ENCODE measurements at regions not wholly inside any gene's neighbourhood (a gene's known extent, or its start where the extent isn't known, plus 50 kb on each side); places are given as distances from the start of the nearest gene placed in this dataset.

- no peak overlapping the region for H3K4me3 ChIP-seq (ENCODE audit: extremely low read depth in 1 of 4, insufficient read depth in 2 of 4, low read depth in 3 of 4, low read length in 4 of 4)
- H3K4me1 ChIP-seq (replicated peaks in 1 of 4; ENCODE audit: control insufficient read depth in 3 of 4, insufficient read depth in 4 of 4, low read length in 3 of 4): peaks cover 0 to 6% (median 2%) of the 10 kb centered on the region in 4 experiments; a peak in 2 of 7 replicates
- H3K9me3 ChIP-seq (ENCODE audit: insufficient read depth in 2 of 2, low read depth in 1 of 2, low read length in 1 of 2): no peaks in the 10 kb centered on the region
- H4K20me1 ChIP-seq (replicated peaks in 1 of 2; ENCODE audit: control insufficient read depth in 1 of 2, insufficient read depth in 2 of 2, low read length in 2 of 2): no peaks in the 10 kb centered on the region
- no peak overlapping the region for H4K91ac ChIP-seq (replicated peaks; ENCODE audit: insufficient read length, low read length)
- no peak overlapping the region for H2AK5ac ChIP-seq (ENCODE audit: low read depth, low read length)
- 82% methylated on average over 2 of the region's 2 CpGs; no CpG with 5 or more reads in 1 of the 2 experiments for WGBS, 2 experiments (ENCODE audit: extremely low coverage in 1 of 2, insufficient coverage in 1 of 2, insufficient read length in 1 of 2, insufficient replicate concordance in 2 of 2, low coverage in 1 of 2, low lambda C conversion rate in 2 of 2, missing lambda C conversion rate in 1 of 2)
- no peak overlapping the region for H2BK15ac ChIP-seq (ENCODE audit: low read length)
- no peak overlapping the region for H4K5ac ChIP-seq (ENCODE audit: insufficient read length, low read depth, low read length)
- H4K8ac ChIP-seq (ENCODE audit: extremely low read depth, insufficient read depth, low read length): no peak overlapping the region
- H3K36me3 ChIP-seq (ENCODE audit: control insufficient read depth in 2 of 4, insufficient read depth in 4 of 4, low read length in 3 of 4): no peaks in the 10 kb centered on the region
- no peak overlapping the region for H3K4me2 ChIP-seq (ENCODE audit: insufficient read depth in 1 of 2, low read depth in 2 of 2, low read length in 2 of 2)
- H3K79me1 ChIP-seq (ENCODE audit: low read depth, low read length): no peaks in the 10 kb centered on the region
- TF ChIP-seq SP2 (IDR thresholded peaks at IDR 0.05; ENCODE audit: low read length): no peak
- TF ChIP-seq ATF3 (IDR thresholded peaks at IDR 0.05; ENCODE audit: insufficient read depth, low read depth, low read length): no peak
- no peak overlapping the region for H2BK120ac ChIP-seq (replicated peaks; ENCODE audit: low read depth, low read length)
- no peak overlapping the region for H3K18ac ChIP-seq (ENCODE audit: extremely low read depth, low read length)
- no peak overlapping the region for H3K14ac ChIP-seq (ENCODE audit: insufficient read length)
- H3K23ac ChIP-seq (ENCODE audit: insufficient read length): no peak overlapping the region
- FAIRE-seq: no peak
- H3K4ac ChIP-seq (replicated peaks; ENCODE audit: insufficient read length, low read depth, low read length): no peak overlapping the region
- no peak overlapping the region for H3K27ac ChIP-seq (ENCODE audit: low read depth, low read length)
- H2BK5ac ChIP-seq (ENCODE audit: low read depth, low read length): no peak overlapping the region
- H3K56ac ChIP-seq (replicated peaks; ENCODE audit: insufficient read length, low read depth, low read length): no peak overlapping the region
- no peak overlapping the region for H2BK20ac ChIP-seq (ENCODE audit: low read length)
- POLR2A ChIA-PET (ENCODE audit: partially characterized antibody): no interaction called here
- H3K27me3 ChIP-seq (replicated peaks in 1 of 4; ENCODE audit: control insufficient read depth in 3 of 4, extremely low read depth in 1 of 4, insufficient read depth in 3 of 4, low read length in 3 of 4): no peaks in the 10 kb centered on the region
- no peak for DNase-seq (ENCODE audit: low read depth in 1 of 2, low spot score in 2 of 2)
- H3K9ac ChIP-seq (replicated peaks in 1 of 4; ENCODE audit: extremely low read depth in 1 of 4, low read depth in 3 of 4, low read length in 3 of 4): no peak overlapping the region
- peak overlapping the region; percentile 40; the same call in 1 of the 2 replicates for H2AFZ ChIP-seq (ENCODE audit: low read length)
- H3K23me2 ChIP-seq (ENCODE audit: low read depth, low read length): no peaks in the 10 kb centered on the region
- H3K79me2 ChIP-seq (ENCODE audit: control insufficient read depth in 1 of 2, insufficient read depth in 2 of 2, low read length in 2 of 2): no peaks in the 10 kb centered on the region
- H2BK12ac ChIP-seq (ENCODE audit: low read depth, low read length): no peak overlapping the region
- CTCF ChIA-PET (ENCODE audit: partially characterized antibody): interaction anchor here (0.9 kb wide), 1 partner anchor 333 kb away, joined by 3 read pairs; no protein-coding TSS in a partner anchor
These were observed 307.1 kb downstream of the KBTBD8 start for GRCh38 chr3:67305160-67305559.

Data from H1 (cell line).